ENCODE measurements at regions not wholly inside any gene's neighbourhood (a gene's known extent, or its start where the extent isn't known, plus 50 kb on each side); places are given as distances from the start of the nearest gene placed in this dataset.

DNA sequence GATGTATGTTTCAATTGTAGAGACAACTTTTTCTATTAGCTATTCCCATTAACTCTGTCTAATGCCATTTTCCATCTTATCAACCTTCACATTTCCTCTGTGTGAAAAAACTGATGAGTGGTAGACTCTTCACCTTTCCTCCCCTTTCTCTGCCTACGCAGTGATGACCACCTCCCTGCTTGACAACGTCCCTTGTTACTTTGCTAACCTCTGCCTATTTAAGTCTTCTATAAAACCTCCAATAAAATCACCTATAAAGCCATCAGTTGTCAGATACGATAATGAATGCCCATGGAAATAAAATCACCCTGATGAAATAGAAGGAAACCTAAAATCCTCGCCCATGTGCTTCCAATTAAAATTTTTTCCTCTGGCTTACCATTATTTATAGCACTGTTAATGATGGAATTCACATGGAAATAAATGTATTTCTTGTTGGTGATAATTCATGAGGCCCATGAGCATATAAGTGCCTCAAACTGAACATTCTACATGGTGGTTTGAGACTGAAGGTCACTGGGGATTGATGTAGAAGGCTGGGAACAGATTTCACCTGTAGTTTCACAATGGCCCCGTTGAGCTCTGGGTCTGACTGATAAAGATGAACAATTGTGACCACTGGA is 1454.0 kb upstream of the SEL1L start:
- no peak for TF ChIP-seq EZH2 (IDR thresholded peaks at IDR 0.05; ENCODE audit: insufficient read depth, poor library complexity, severe bottlenecking)
- TF ChIP-seq EZH2phosphoT487 (IDR thresholded peaks at IDR 0.05; ENCODE audit: insufficient read depth, low read depth) = no peak
